ENCODE measurements at regions not wholly inside any gene's neighbourhood (a gene's known extent, or its start where the extent isn't known, plus 50 kb on each side); places are given as distances from the start of the nearest gene placed in this dataset.

DNA sequence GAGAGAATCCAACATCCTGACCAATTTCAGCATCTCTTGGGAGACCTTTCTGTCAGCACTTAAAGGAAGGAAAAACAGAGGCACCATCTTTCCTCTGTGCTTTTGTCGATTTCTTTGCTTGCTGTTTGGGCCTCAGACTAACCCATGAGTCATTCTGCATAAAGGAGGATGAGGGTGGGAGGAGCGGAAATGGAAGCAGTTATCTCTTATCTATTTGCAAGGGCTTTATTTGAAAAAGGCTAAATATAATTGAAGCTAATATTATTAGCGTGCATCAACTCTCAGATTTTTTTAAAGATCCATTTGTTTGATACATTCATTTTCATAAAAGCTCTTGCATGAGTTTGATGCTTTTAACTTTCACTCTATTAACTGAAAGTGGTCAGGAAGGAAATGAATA, 72.9 kb downstream of the ZNF622 start:
- ATAC-seq (no peak), DNase-seq (no peak)
- Histone ChIP-seq H3K27ac (no peak overlapping the region), H3K4me3 (no peak overlapping the region), H3K4me1 (no peaks in the 10 kb centered on the region), H3K27me3 (no peaks in the 10 kb centered on the region), H3K36me3 (no peaks in the 10 kb centered on the region), H3K9me3 (no peaks in the 10 kb centered on the region)
- intact Hi-C loops (cut with DNase I) = no loop called here
- TF ChIP-seq, protein P1, sequence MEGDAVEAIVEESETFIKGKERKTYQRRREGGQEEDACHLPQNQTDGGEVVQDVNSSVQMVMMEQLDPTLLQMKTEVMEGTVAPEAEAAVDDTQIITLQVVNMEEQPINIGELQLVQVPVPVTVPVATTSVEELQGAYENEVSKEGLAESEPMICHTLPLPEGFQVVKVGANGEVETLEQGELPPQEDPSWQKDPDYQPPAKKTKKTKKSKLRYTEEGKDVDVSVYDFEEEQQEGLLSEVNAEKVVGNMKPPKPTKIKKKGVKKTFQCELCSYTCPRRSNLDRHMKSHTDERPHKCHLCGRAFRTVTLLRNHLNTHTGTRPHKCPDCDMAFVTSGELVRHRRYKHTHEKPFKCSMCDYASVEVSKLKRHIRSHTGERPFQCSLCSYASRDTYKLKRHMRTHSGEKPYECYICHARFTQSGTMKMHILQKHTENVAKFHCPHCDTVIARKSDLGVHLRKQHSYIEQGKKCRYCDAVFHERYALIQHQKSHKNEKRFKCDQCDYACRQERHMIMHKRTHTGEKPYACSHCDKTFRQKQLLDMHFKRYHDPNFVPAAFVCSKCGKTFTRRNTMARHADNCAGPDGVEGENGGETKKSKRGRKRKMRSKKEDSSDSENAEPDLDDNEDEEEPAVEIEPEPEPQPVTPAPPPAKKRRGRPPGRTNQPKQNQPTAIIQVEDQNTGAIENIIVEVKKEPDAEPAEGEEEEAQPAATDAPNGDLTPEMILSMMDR (IDR thresholded peaks at IDR 0.05) = no peak

- H3K4me3 ChIP-seq = no peak overlapping the region
- DNase-seq = no peak
- H3K9me3 ChIP-seq = no peaks in the 10 kb centered on the region
- no peaks in the 10 kb centered on the region for H3K36me3 ChIP-seq
- no peak overlapping the region for H3K27ac ChIP-seq
- H3K4me1 ChIP-seq = no peaks in the 10 kb centered on the region
- no peak for ATAC-seq
- intact Hi-C loops (cut with DNase I) = no loop called here
- H3K27me3 ChIP-seq = no peaks in the 10 kb centered on the region
- TF ChIP-seq, protein P1 (IDR thresholded peaks at IDR 0.05) = no peak
Measured at GRCh38 chr5:16391858-16392649, 73.5 kb downstream of the ZNF622 start.

DNA sequence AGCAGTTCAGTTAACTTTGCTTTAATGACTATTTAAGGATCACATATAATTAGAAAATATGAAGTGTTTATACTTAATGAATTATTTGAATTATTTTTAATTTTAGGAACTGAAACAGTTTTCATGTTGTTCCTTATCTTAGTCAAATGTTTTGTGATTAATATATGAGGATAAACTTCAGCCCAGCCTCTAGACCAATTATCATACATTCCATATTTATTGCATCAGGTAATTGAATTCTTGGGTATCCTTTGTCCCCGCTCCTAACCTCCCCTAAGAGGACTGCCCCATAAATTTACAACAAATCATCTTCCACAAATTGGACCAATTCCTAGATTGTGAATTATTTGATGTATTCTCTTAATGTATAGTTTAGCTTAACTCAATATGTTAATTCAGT, 74.8 kb downstream of the ZNF622 start:
- Histone ChIP-seq H3K36me3 (no peaks in the 10 kb centered on the region), H3K27me3 (no peaks in the 10 kb centered on the region), H3K27ac (no peak overlapping the region), H3K9me3 (no peaks in the 10 kb centered on the region), H3K4me3 (no peak overlapping the region), H3K4me1 (no peaks in the 10 kb centered on the region)
- TF ChIP-seq, protein P1 (IDR thresholded peaks at IDR 0.05) = no peak
- ATAC-seq (no peak), DNase-seq (no peak)
- intact Hi-C loops (cut with DNase I) = no loop called here

- H3K27me3 ChIP-seq = no peaks in the 10 kb centered on the region
- ATAC-seq (no peak), DNase-seq (no peak)
- no peak overlapping the region for H3K27ac ChIP-seq
- no peaks in the 10 kb centered on the region for H3K9me3 ChIP-seq
- H3K4me1 ChIP-seq = no peaks in the 10 kb centered on the region
- no peak overlapping the region for H3K4me3 ChIP-seq
- H3K36me3 ChIP-seq = no peaks in the 10 kb centered on the region
- TF ChIP-seq, protein P1 (IDR thresholded peaks at IDR 0.05) = no peak
- intact Hi-C loops (cut with DNase I) = no loop called here
Measured at GRCh38 chr5:16385516-16386090, 80.0 kb downstream of the ZNF622 start.

- Histone ChIP-seq H3K9me3 (no peaks in the 10 kb centered on the region), H3K27ac (no peak overlapping the region), H3K27me3 (no peaks in the 10 kb centered on the region), H3K4me1 (no peaks in the 10 kb centered on the region), H3K36me3 (no peaks in the 10 kb centered on the region), H3K4me3 (no peak overlapping the region)
- ATAC-seq (no peak), DNase-seq (no peak)
- intact Hi-C loops (cut with DNase I) = no loop called here
- TF ChIP-seq, protein P1 (IDR thresholded peaks at IDR 0.05) = no peak
Measured at GRCh38 chr5:16384804-16385203, 80.8 kb downstream of the ZNF622 start.
